ENCODE measurements at regions not wholly inside any gene's neighbourhood (a gene's known extent, or its start where the extent isn't known, plus 50 kb on each side); places are given as distances from the start of the nearest gene placed in this dataset.
"Not testable (repeated sequence)": the region's sequence is repeated elsewhere in the genome, so short reads cannot be mapped to it uniquely, and the experiment has no call there.

DNA sequence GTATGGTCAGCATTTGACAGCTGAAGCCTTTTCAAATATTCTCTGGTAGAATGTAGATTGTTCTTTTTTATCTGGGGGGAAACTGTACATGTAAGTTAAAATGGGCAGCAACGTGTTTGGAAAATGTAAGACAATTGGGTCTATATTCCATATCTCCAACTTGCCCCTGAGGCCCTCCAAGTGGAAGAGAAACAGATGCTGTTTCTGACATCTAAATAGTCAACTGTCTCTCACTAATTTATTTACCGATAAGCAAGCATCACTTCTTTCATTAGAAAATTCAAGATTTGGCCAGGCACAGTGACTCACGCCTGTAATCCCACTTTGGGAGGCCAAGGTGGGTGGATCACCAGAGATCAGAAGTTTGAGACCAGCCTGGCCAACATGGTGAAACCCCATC, 120.2 kb upstream of the TBCA start:
- Histone ChIP-seq H3K27ac (ENCODE audit: low read depth in 1 of 2, low read length in 1 of 2) (no peak overlapping the region), H3K27me3 (ENCODE audit: control insufficient read depth in 2 of 2, insufficient read depth in 1 of 2, low read length in 1 of 2) (no peaks in the 10 kb centered on the region), H3K36me3 (ENCODE audit: control insufficient read depth in 2 of 2, insufficient read depth in 2 of 2, low read length in 1 of 2) (no peaks in the 10 kb centered on the region), H3K9me3 (ENCODE audit: control insufficient read depth in 2 of 2, insufficient read depth in 1 of 2, low read length in 1 of 2) (no peaks in the 10 kb centered on the region), H3K4me3 (ENCODE audit: low read length in 2 of 2) (no peak overlapping the region), H3K4me1 (ENCODE audit: control insufficient read depth in 2 of 2, insufficient read depth in 2 of 2, low read length in 2 of 2) (no peaks in the 10 kb centered on the region)
- 98% methylated on average over 3 of the region's 3 CpGs for WGBS
- no peak for DNase-seq (ENCODE audit: low read depth in 6 of 9, low spot score in 9 of 9)

DNA sequence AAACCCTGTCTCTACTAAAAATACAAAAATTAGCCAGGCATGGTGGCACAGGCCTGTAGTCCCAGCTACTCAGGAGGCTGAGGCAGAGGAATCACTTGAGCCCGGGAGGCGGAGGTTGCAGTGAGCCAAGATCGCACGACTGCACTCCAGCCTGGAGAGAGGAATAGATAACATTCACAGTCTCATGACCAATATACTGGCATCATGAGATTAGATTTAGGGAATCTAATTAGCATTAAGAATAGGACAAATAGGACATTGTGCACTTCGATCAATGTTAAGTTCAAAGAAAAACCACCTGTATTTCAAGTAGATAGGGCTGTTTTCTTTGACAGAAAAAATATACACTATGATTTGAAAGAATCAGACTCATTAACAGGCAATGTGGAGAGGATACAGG, 118.0 kb upstream of the TBCA start:
- H3K9me3 ChIP-seq (ENCODE audit: control insufficient read depth in 2 of 2, insufficient read depth in 1 of 2, low read length in 1 of 2); H3K36me3 ChIP-seq (ENCODE audit: control insufficient read depth in 2 of 2, insufficient read depth in 2 of 2, low read length in 1 of 2); H3K27ac ChIP-seq (ENCODE audit: low read depth in 1 of 2, low read length in 1 of 2); H3K4me3 ChIP-seq (ENCODE audit: low read length in 2 of 2); H3K27me3 ChIP-seq (ENCODE audit: control insufficient read depth in 2 of 2, insufficient read depth in 1 of 2, low read length in 1 of 2); H3K4me1 ChIP-seq (ENCODE audit: control insufficient read depth in 2 of 2, insufficient read depth in 2 of 2, low read length in 2 of 2); DNase-seq (ENCODE audit: low read depth in 6 of 9, low spot score in 9 of 9): not testable (repeated sequence)
- 98% methylated on average over 5 of the region's 5 CpGs for WGBS

DNA sequence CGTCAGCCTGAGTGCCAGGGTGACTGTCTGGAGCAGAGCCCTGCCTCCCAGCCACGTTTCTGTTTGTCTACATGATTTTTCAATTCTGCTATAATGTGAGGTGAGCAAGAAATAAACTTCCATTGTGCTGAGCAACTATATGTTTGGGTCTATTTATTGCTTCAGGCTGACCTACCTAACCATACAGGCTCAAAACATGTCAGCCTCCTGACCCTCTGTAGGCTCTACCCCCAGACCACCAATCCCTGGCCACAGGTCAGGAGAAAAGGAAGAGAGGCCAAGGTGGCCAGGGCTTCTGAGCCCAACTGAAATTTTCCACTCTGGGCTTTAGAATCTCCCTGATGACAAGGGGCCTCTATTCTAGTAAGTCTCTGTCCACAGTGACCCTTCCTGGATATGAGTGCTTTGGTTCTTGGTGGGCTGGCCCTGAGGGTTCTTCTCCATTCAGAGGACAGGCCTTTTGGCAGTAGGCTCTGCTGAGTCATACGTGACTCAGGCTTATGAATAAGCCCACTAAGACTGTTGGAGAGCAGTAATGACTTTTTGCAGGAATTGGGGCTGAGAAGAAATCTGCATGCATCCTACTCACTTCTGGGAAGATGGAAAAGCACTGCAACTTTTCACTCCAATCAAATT, 117.2 kb upstream of the TBCA start:
- no peak for DNase-seq (ENCODE audit: low read depth in 6 of 9, low spot score in 9 of 9)
- no peaks in the 10 kb centered on the region for H3K36me3 ChIP-seq (ENCODE audit: control insufficient read depth in 2 of 2, insufficient read depth in 2 of 2, low read length in 1 of 2)
- H3K27ac ChIP-seq (ENCODE audit: low read depth in 1 of 2, low read length in 1 of 2): no peak overlapping the region
- WGBS: 87% methylated on average over 3 of the region's 3 CpGs
- no peaks in the 10 kb centered on the region for H3K9me3 ChIP-seq (ENCODE audit: control insufficient read depth in 2 of 2, insufficient read depth in 1 of 2, low read length in 1 of 2)
- H3K4me3 ChIP-seq (ENCODE audit: low read length in 2 of 2): no peak overlapping the region
- H3K4me1 ChIP-seq (ENCODE audit: control insufficient read depth in 2 of 2, insufficient read depth in 2 of 2, low read length in 2 of 2): no peaks in the 10 kb centered on the region
- no peaks in the 10 kb centered on the region for H3K27me3 ChIP-seq (ENCODE audit: control insufficient read depth in 2 of 2, insufficient read depth in 1 of 2, low read length in 1 of 2)

DNA sequence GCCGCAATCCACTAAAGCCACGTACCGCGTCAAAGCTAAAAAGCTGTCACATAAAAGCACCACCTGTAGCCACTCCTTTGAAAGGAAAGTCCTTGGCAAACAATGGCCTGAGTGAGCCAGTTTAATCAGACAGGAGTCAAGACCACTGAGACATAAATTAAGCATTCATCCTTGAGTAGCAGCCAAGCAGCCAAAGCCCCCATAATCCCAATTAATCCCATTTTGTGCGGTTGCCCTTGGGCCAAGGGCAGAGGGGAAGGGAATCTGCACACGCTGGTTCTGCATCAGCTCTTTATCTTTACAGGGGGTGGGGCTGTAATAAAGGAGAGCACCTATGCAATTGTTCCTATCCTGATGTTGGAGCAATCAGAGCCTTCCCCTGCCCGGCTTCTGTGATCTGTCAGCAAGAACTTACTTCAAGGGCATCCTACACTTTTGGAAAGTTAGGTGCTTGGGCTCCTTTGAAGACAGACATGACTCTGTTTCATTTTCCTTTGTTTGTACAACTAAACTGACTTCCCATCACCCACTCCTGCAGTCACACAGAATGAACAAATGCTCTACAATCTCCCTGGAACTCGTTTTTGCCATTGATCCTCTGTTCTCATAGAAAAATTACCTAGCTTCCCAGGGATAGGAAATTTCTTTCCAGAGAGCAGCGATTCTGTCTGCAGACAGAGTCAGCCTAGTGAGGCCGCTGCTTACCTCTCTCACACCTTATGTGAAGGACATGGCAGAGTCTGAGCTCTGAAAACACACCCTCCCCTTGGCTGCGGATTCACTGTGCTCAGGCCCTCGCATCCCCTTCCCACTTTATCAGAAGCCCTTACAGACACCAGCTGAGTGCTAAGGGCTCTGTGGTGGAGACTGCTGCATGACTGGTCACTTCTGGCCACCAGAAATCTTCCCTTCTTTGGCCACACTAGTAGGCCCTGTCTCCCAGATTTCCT, 116.2 kb upstream of the TBCA start:
- DNase-seq (ENCODE audit: low read depth in 6 of 9, low spot score in 9 of 9): no peak
- H3K4me1 ChIP-seq (ENCODE audit: control insufficient read depth in 2 of 2, insufficient read depth in 2 of 2, low read length in 2 of 2): no peaks in the 10 kb centered on the region
- no peak overlapping the region for H3K4me3 ChIP-seq (ENCODE audit: low read length in 2 of 2)
- no peaks in the 10 kb centered on the region for H3K27me3 ChIP-seq (ENCODE audit: control insufficient read depth in 2 of 2, insufficient read depth in 1 of 2, low read length in 1 of 2)
- WGBS: 94% methylated on average over 12 of the region's 12 CpGs
- no peaks in the 10 kb centered on the region for H3K36me3 ChIP-seq (ENCODE audit: control insufficient read depth in 2 of 2, insufficient read depth in 2 of 2, low read length in 1 of 2)
- H3K27ac ChIP-seq (ENCODE audit: low read depth in 1 of 2, low read length in 1 of 2): no peak overlapping the region
- no peaks in the 10 kb centered on the region for H3K9me3 ChIP-seq (ENCODE audit: control insufficient read depth in 2 of 2, insufficient read depth in 1 of 2, low read length in 1 of 2)

DNA sequence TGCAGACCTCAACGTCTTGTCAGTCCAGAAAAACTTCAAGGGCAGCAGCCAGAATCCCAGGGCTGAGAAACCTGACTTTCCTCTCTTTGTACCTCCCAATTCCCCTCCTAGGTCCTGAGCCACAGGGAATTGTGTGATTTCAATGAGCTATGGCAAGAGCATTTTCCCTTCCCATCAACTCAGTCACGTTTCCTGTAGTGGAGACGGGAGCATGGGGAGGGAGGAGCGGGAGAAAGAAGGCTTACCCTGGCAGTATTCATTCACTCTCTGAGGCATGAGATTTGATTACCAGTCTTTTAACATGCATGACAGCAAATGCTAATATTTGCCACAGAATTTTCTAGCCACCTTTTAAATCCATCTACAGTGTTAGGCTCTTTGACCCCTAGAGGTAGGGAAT, 109.4 kb upstream of the TBCA start:
- no peaks in the 10 kb centered on the region for H3K36me3 ChIP-seq (ENCODE audit: control insufficient read depth in 2 of 2, insufficient read depth in 2 of 2, low read length in 1 of 2)
- H3K4me1 ChIP-seq (ENCODE audit: control insufficient read depth in 2 of 2, insufficient read depth in 2 of 2, low read length in 2 of 2): no peaks in the 10 kb centered on the region
- no peak overlapping the region for H3K4me3 ChIP-seq (ENCODE audit: low read length in 2 of 2)
- H3K27ac ChIP-seq (ENCODE audit: low read depth in 1 of 2, low read length in 1 of 2): no peak overlapping the region
- DNase-seq (ENCODE audit: low read depth in 6 of 9, low spot score in 9 of 9): no peak
- H3K9me3 ChIP-seq (ENCODE audit: control insufficient read depth in 2 of 2, insufficient read depth in 1 of 2, low read length in 1 of 2): no peaks in the 10 kb centered on the region
- H3K27me3 ChIP-seq (ENCODE audit: control insufficient read depth in 2 of 2, insufficient read depth in 1 of 2, low read length in 1 of 2): no peaks in the 10 kb centered on the region
- WGBS: 94% methylated on average over 4 of the region's 4 CpGs

DNA sequence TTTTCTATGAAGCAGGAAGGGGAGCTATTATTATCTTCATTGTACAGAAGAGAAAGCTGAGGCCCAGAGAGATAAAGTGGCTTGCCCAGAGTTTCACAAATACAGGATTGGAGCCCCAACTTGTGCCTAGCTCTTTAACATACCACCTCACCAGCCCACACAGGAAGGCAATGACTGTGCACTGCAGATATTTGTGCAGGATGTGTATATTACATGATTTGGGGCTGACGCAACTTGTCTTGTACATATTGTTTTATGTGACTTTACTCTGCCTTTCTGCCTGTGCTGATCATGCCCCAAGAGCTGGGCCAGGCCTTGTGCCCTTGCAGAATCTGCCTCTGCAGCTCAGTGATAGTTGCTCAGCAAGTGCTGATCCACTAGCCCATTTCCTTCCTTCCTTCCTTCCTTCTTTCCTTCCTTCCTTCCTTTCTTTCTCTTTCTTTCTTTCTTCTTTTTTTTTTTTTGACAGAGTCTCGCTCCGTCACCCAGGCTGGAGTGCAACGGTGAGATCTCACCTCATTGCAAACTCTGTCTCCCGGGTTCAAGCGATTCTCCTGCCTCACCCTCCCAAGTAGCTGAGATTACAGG, 106.6 kb upstream of the TBCA start:
- no peaks in the 10 kb centered on the region for H3K9me3 ChIP-seq (ENCODE audit: control insufficient read depth in 2 of 2, insufficient read depth in 1 of 2, low read length in 1 of 2)
- WGBS: 92% methylated on average over 6 of the region's 6 CpGs
- no peak for DNase-seq (ENCODE audit: low read depth in 6 of 9, low spot score in 9 of 9)
- no peak overlapping the region for H3K4me3 ChIP-seq (ENCODE audit: low read length in 2 of 2)
- no peak overlapping the region for H3K27ac ChIP-seq (ENCODE audit: low read depth in 1 of 2, low read length in 1 of 2)
- no peaks in the 10 kb centered on the region for H3K36me3 ChIP-seq (ENCODE audit: control insufficient read depth in 2 of 2, insufficient read depth in 2 of 2, low read length in 1 of 2)
- H3K4me1 ChIP-seq (ENCODE audit: control insufficient read depth in 2 of 2, insufficient read depth in 2 of 2, low read length in 2 of 2): no peaks in the 10 kb centered on the region
- no peaks in the 10 kb centered on the region for H3K27me3 ChIP-seq (ENCODE audit: control insufficient read depth in 2 of 2, insufficient read depth in 1 of 2, low read length in 1 of 2)

DNA sequence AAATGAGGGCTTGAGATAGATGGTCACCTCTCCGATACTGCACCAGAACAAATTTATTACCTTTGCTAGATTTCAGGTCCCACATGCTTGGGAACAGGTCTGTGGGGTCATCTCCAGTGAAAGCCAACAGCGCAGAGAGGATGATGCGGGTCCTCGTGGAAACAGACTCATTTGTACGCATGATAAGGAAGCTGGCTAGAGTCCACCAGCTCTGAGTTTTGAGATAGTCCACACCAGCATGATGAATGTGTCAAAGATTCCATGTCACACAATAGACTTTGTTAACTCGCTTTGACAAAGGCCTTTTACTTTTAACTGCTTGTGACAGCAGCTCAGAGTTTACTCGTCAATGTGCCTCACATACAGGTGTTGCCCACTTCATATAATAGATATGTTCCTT, 105.4 kb upstream of the TBCA start:
- Histone ChIP-seq H3K4me1 (ENCODE audit: control insufficient read depth in 2 of 2, insufficient read depth in 2 of 2, low read length in 2 of 2) (no peaks in the 10 kb centered on the region), H3K9me3 (ENCODE audit: control insufficient read depth in 2 of 2, insufficient read depth in 1 of 2, low read length in 1 of 2) (no peaks in the 10 kb centered on the region), H3K4me3 (ENCODE audit: low read length in 2 of 2) (no peak overlapping the region), H3K36me3 (ENCODE audit: control insufficient read depth in 2 of 2, insufficient read depth in 2 of 2, low read length in 1 of 2) (no peaks in the 10 kb centered on the region), H3K27ac (ENCODE audit: low read depth in 1 of 2, low read length in 1 of 2) (no peak overlapping the region), H3K27me3 (ENCODE audit: control insufficient read depth in 2 of 2, insufficient read depth in 1 of 2, low read length in 1 of 2) (no peaks in the 10 kb centered on the region)
- no peak for DNase-seq (ENCODE audit: low read depth in 6 of 9, low spot score in 9 of 9)
- 91% methylated on average over 7 of the region's 7 CpGs for WGBS

DNA sequence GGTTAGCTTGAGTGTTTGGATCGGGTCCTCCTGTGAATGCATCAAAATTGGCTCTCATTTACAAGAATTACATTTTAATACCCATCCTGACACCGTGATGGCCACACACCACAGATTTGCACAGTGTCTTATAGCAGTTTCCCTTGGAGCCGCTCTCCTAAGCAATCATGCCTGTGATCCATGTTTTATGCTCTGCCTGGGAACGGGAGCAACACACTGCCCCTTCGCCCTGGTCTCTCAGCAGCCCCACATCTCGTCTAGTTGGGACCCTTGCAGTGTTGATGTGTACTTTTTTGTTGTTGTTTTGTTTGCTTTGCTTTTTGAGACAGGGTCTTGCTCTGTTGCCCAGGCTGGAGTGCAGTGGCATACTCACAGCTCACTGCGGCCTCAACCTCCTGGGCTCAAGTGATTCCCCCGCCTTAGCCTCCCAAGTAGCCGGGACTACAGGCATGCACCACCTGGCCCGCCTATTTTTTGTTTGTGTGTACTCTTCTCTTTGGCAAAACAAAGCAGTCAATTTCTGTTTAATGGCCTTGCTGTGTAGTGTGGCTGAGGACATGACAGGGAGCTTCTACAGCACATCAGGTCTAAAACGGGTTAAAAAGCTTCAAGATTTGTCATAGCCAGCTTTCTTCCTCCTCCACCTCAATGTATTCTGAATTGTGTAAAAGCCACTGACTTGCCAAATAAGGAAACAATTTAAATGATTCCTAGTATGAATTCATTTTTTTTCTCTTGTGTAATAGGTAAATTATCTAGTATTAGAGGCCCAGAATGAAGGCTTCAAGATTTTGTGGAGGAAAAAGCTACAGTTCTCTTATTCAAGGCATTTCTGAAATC, 101.6 kb upstream of the TBCA start:
- Histone ChIP-seq H3K4me1 (ENCODE audit: control insufficient read depth in 2 of 2, insufficient read depth in 2 of 2, low read length in 2 of 2) (no peaks in the 10 kb centered on the region), H3K27me3 (ENCODE audit: control insufficient read depth in 2 of 2, insufficient read depth in 1 of 2, low read length in 1 of 2) (no peaks in the 10 kb centered on the region), H3K4me3 (ENCODE audit: low read length in 2 of 2) (no peak overlapping the region), H3K9me3 (ENCODE audit: control insufficient read depth in 2 of 2, insufficient read depth in 1 of 2, low read length in 1 of 2) (no peaks in the 10 kb centered on the region), H3K27ac (ENCODE audit: low read depth in 1 of 2, low read length in 1 of 2) (no peak overlapping the region), H3K36me3 (ENCODE audit: control insufficient read depth in 2 of 2, insufficient read depth in 2 of 2, low read length in 1 of 2) (no peaks in the 10 kb centered on the region)
- DNase-seq (ENCODE audit: low read depth in 6 of 9, low spot score in 9 of 9): no peak
- 96% methylated on average over 11 of the region's 11 CpGs for WGBS

All from thymus (tissue), 11 donors.